ENCODE measurements at regions not wholly inside any gene's neighbourhood (a gene's known extent, or its start where the extent isn't known, plus 50 kb on each side); places are given as distances from the start of the nearest gene placed in this dataset.

- ATAC-seq = no peak
- no peak for DNase-seq
- no peaks in the 10 kb centered on the region for H3K36me3 ChIP-seq
- intact Hi-C loops (cut with DNase I; ENCODE audit: low total_unique reads) = no loop called here
- no peak for TF ChIP-seq CTCF (IDR thresholded peaks at IDR 0.05 in 4 of 5, conservative IDR thresholded peaks at IDR 0.05 in 1 of 5)
- no peak for TF ChIP-seq POLR2A (IDR thresholded peaks at IDR 0.05)
- H3K9me3 ChIP-seq = no peaks in the 10 kb centered on the region
- H3K4me3 ChIP-seq = no peak overlapping the region
- no peaks in the 10 kb centered on the region for H3K4me1 ChIP-seq
- in situ Hi-C loops (cut with MboI; ENCODE audit: low sequenced_read_pairs in 4 of 4) = no loop called here
- H3K27me3 ChIP-seq = no peaks in the 10 kb centered on the region
- H3K27ac ChIP-seq = no peak overlapping the region
Observed at GRCh38 chr10:23604613-23605012, 165.7 kb downstream of the OTUD1 start.

GRCh38 chr10:23606456-23606855 lies 167.6 kb downstream of the OTUD1 start:
- in situ Hi-C loops (cut with MboI; ENCODE audit: low sequenced_read_pairs in 4 of 4) = no loop called here
- no peaks in the 10 kb centered on the region for H3K36me3 ChIP-seq
- intact Hi-C loops (cut with DNase I; ENCODE audit: low total_unique reads) = no loop called here
- H3K27ac ChIP-seq = no peak overlapping the region
- DNase-seq (no peak), ATAC-seq (no peak)
- TF ChIP-seq CTCF (IDR thresholded peaks at IDR 0.05 in 4 of 5, conservative IDR thresholded peaks at IDR 0.05 in 1 of 5) = no peak
- no peak for TF ChIP-seq POLR2A (IDR thresholded peaks at IDR 0.05)
- no peak overlapping the region for H3K4me3 ChIP-seq
- no peaks in the 10 kb centered on the region for H3K9me3 ChIP-seq
- no peaks in the 10 kb centered on the region for H3K4me1 ChIP-seq
- H3K27me3 ChIP-seq = no peaks in the 10 kb centered on the region

GRCh38 chr10:23608926-23609325 lies 170.1 kb downstream of the OTUD1 start:
- no peaks in the 10 kb centered on the region for H3K9me3 ChIP-seq
- no peaks in the 10 kb centered on the region for H3K27me3 ChIP-seq
- no peak for ATAC-seq
- H3K27ac ChIP-seq = no peak overlapping the region
- in situ Hi-C loops (cut with MboI; ENCODE audit: low sequenced_read_pairs in 4 of 4) = no loop called here
- H3K4me3 ChIP-seq = no peak overlapping the region
- no peak for TF ChIP-seq CTCF (IDR thresholded peaks at IDR 0.05 in 4 of 5, conservative IDR thresholded peaks at IDR 0.05 in 1 of 5)
- no peak for TF ChIP-seq POLR2A (IDR thresholded peaks at IDR 0.05)
- no peaks in the 10 kb centered on the region for H3K4me1 ChIP-seq
- no peaks in the 10 kb centered on the region for H3K36me3 ChIP-seq
- DNase-seq = no peak
- intact Hi-C loops (cut with DNase I; ENCODE audit: low total_unique reads) = no loop called here

- ATAC-seq = no peak
- Histone ChIP-seq H3K27me3 (no peaks in the 10 kb centered on the region), H3K27ac (no peak overlapping the region), H3K4me1 (no peaks in the 10 kb centered on the region), H3K9me3 (no peaks in the 10 kb centered on the region), H3K36me3 (no peaks in the 10 kb centered on the region), H3K4me3 (no peak overlapping the region)
- TF ChIP-seq CTCF (IDR thresholded peaks at IDR 0.05 in 4 of 5, conservative IDR thresholded peaks at IDR 0.05 in 1 of 5) = no peak
- DNase-seq = no peak
- in situ Hi-C loops (cut with MboI; ENCODE audit: low sequenced_read_pairs in 4 of 4) = no loop called here
- intact Hi-C loops (cut with DNase I; ENCODE audit: low total_unique reads) = no loop called here
Observed at GRCh38 chr10:23610626-23611307, 171.9 kb downstream of the OTUD1 start.

All from gastrocnemius medialis (tissue), 4 donors.